HG03066 (cell line): ENCODE measurements at regions not wholly inside any gene's neighbourhood (a gene's known extent, or its start where the extent isn't known, plus 50 kb on each side); places are given as distances from the start of the nearest gene placed in this dataset.

ENCODE experiments used
- ATAC-seq: cut with Tn5 transposase; IDR thresholded peaks from one replicate; pipeline ENCODE4 v1.9.1; 2021; ENCODE audit warnings: low read depth; ENCODE audit not compliant: unreplicated experiment

GRCh38 chr1:208756339-208756981 lies 512.3 kb upstream of the PLXNA2 start:
- ATAC-seq: no peak

GRCh38 chr1:208757846-208758245 lies 513.7 kb upstream of the PLXNA2 start:
- ATAC-seq: no peak

GRCh38 chr1:208759255-208759654 lies 515.1 kb upstream of the PLXNA2 start:
- ATAC-seq: no peak

GRCh38 chr1:208763971-208764370 lies 519.8 kb upstream of the PLXNA2 start:
- no peak for ATAC-seq

- no peak for ATAC-seq
These were observed 522.6 kb upstream of the PLXNA2 start for GRCh38 chr1:208766832-208767231.

GRCh38 chr1:208767816-208768215 lies 523.6 kb upstream of the PLXNA2 start:
- ATAC-seq: no peak

GRCh38 chr1:208772891-208773290 lies 528.7 kb upstream of the PLXNA2 start:
- no peak for ATAC-seq

GRCh38 chr1:208775841-208776240 lies 531.7 kb upstream of the PLXNA2 start:
- no peak for ATAC-seq

GRCh38 chr1:208778417-208778816 lies 534.2 kb upstream of the PLXNA2 start:
- no peak for ATAC-seq

GRCh38 chr1:208781391-208782045 lies 537.3 kb upstream of the PLXNA2 start:
- ATAC-seq: no peak

GRCh38 chr1:208782186-208782585 lies 538.0 kb upstream of the PLXNA2 start:
- ATAC-seq: no peak

GRCh38 chr1:208785629-208786028 lies 541.4 kb upstream of the PLXNA2 start:
- ATAC-seq: no peak

- ATAC-seq: no peak
These were observed 543.0 kb upstream of the PLXNA2 start for GRCh38 chr1:208787219-208787618.

GRCh38 chr1:208788013-208788540 lies 543.9 kb upstream of the PLXNA2 start:
- no peak for ATAC-seq

GRCh38 chr1:208791456-208791855 lies 547.3 kb upstream of the PLXNA2 start:
- no peak for ATAC-seq

GRCh38 chr1:208793861-208794345 lies 549.7 kb upstream of the PLXNA2 start:
- no peak for ATAC-seq

GRCh38 chr1:208799186-208799585 lies 555.0 kb upstream of the PLXNA2 start:
- ATAC-seq: no peak

GRCh38 chr1:208803011-208803811 lies 559.0 kb upstream of the PLXNA2 start:
- no peak for ATAC-seq

GRCh38 chr1:208807446-208808127 lies 563.4 kb upstream of the PLXNA2 start:
- no peak for ATAC-seq

- ATAC-seq: no peak
These were observed 564.1 kb upstream of the PLXNA2 start for GRCh38 chr1:208808301-208808700.

GRCh38 chr1:208809876-208810275 lies 565.7 kb upstream of the PLXNA2 start:
- no peak for ATAC-seq
